Heart left ventricle (tissue), 13 donors: ENCODE measurements at regions not wholly inside any gene's neighbourhood (a gene's known extent, or its start where the extent isn't known, plus 50 kb on each side); places are given as distances from the start of the nearest gene placed in this dataset.

Source experiments
- POLR2A ChIP-seq, 2 donors: fragments of 450-650 bp; IDR thresholded peaks; one replicate each; pipeline ENCODE4 v1.6.1; 2017; ENCODE audit warnings: antibody characterized with exemption in 2 of 2, mild to moderate bottlenecking in 2 of 2, moderate library complexity in 2 of 2
- TF ChIP-seq, protein P1 (sequence below), 12 donors: fragments of 200-600 bp; sonication (generic) in 4 of 12; IDR thresholded peaks; one replicate each; pipeline versions ENCODE4 v1.5.0 to v1.8.0; 2018 to 2022; ENCODE audit warnings: antibody characterized with exemption in 12 of 12, mild to moderate bottlenecking in 5 of 12
- donor health status: ischemic (EF 13 %, LVEDD 7.1; RV severe dilation, severe dysfunction).
- donor health status: DM: no; HTN: yes; CAD: no.
- donor health status: DM: no; HTN: no; CAD: no.
- donor health status: ischemic (EF 25% LVEDD 6.9; RV normal size, moderate dysfunction).
- donor health status: ischemic (EF 25% LVEDD 5.7; RV mildly dilated, moderate dysfunction).
- donor health status: ischemic (EF 35%, LVEDD 5.7; RV mildly dilated, moderate dysfunction).
- donor health status: nonischemic (EF 11% LVEDD 7.7; RV severe dilation, severe dysfunction).
- donor health status: DM: yes; HTN: yes; CAD: no.
- donor health status: PGD.
- donor health status: ischemic (EF 29% LVEDD 5.4; RV normal size, mild dysfunction).
- donor health status: nonischemic (EF 23%, LVEDD 6.1; RV moderate dilation, normal function).

DNA sequence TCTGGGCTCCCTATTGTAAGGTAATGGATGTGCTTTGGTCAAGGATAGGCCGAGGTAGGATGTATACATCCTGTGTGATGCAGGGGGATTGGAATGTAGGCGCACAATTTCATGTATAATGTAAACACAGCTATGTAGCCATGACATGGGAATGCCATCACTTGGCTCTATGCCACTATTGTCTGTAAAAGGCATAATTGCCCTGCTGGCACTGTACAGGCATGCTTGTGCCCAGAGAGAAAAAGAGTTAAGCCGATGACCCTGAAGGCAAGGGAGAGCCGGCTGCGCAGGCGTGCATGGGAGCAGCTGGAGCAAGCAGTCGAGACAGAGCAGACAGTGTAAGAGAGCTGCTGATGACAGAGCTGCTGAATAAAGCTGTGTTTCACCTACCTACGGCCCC lies 212.5 kb upstream of the CPHXL start:
- no peak for TF ChIP-seq POLR2A (IDR thresholded peaks at IDR 0.05)
- TF ChIP-seq, protein P1, sequence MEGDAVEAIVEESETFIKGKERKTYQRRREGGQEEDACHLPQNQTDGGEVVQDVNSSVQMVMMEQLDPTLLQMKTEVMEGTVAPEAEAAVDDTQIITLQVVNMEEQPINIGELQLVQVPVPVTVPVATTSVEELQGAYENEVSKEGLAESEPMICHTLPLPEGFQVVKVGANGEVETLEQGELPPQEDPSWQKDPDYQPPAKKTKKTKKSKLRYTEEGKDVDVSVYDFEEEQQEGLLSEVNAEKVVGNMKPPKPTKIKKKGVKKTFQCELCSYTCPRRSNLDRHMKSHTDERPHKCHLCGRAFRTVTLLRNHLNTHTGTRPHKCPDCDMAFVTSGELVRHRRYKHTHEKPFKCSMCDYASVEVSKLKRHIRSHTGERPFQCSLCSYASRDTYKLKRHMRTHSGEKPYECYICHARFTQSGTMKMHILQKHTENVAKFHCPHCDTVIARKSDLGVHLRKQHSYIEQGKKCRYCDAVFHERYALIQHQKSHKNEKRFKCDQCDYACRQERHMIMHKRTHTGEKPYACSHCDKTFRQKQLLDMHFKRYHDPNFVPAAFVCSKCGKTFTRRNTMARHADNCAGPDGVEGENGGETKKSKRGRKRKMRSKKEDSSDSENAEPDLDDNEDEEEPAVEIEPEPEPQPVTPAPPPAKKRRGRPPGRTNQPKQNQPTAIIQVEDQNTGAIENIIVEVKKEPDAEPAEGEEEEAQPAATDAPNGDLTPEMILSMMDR (IDR thresholded peaks at IDR 0.05): no peak
